ENCODE measurements at regions not wholly inside any gene's neighbourhood (a gene's known extent, or its start where the extent isn't known, plus 50 kb on each side); places are given as distances from the start of the nearest gene placed in this dataset.
"Not testable (repeated sequence)": the region's sequence is repeated elsewhere in the genome, so short reads cannot be mapped to it uniquely, and the experiment has no call there.

DNA sequence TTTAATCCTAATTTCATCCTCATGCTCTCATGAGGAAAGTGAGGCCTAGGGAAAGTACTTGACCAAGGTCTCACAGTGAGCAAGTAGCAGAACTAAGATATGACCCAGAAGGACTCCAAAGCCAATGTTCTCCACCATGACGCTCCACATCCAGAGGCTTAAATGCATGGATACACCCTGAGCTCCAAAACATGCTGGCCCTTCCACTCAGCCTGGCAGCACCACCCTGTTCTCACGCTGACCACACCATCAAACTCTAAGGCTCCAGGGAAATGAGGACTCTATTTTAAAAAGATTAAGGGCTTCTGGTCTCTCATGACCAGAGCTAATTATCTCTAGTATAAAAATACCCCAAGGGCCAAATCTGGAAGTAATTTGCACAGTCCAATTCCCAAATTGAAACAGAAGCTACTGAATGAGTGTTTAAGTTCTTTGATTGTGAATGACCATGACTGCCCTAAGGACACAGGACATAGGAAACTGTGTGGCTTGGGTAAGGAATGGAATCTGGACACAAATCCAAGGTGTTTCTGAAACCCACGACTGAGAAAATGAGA is 71.1 kb upstream of the ABLIM1 start:
- DNase-seq (ENCODE audit: low spot score) (no peak), FAIRE-seq (no peak)

DNA sequence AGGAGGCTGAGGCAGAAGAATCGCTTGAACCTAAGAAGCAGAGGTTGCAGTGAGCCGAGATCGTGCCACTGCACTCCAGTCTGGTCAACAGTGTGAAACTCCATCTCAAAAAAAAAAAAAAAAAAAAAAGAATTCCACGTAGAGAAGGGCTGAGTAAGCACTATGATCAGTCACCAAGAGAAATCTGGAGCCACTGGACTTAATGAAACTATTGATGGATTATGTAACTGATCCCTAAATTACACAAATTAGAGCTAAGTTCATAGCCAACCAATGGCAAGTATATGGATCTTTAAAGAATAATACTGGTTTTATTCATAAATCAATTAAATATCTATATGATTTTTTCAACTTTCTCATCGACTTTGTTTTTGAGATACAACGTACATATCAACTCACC is 72.2 kb upstream of the ABLIM1 start:
- FAIRE-seq = no peak
- DNase-seq (ENCODE audit: low spot score) = no peak

DNA sequence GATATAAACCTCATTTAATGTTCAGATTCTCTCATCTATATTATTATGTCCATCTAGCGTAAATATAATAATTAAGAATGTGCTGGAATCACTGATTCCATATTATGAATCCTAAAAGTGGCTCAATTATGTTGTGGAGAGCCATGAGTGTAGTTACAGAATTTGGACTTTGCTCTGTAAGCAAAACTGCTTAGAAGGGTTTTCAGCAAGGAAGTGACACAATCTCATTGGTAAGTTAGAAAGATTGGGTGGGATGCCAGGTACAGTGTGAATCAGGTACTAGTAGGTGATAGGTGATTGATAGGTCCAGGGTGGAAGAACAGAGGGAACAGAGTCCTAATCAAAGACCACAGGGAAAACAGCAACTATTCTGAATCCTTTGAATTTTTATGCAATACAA is 74.9 kb upstream of the ABLIM1 start:
- no peak for DNase-seq (ENCODE audit: low spot score)
- no peak for FAIRE-seq

DNA sequence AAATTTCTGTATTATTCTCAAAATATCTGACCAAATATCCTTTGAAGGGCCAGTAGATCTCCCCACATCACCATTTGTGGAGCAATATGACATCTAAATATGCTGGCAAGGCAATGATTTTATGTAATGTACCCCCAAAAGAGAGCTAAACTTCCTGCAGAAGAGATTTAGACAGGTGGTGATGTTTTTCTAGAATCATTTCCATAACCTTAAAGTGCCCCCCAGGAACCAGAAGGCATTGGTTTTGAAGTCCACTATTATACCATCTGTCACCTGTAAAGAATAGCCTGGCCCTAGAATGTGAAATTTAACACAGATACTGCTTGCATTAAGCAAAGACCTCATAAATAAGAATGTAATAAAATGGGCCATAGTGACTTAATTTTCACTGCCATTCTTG is 77.9 kb upstream of the ABLIM1 start:
- DNase-seq (ENCODE audit: low spot score) = no peak
- no peak for FAIRE-seq

DNA sequence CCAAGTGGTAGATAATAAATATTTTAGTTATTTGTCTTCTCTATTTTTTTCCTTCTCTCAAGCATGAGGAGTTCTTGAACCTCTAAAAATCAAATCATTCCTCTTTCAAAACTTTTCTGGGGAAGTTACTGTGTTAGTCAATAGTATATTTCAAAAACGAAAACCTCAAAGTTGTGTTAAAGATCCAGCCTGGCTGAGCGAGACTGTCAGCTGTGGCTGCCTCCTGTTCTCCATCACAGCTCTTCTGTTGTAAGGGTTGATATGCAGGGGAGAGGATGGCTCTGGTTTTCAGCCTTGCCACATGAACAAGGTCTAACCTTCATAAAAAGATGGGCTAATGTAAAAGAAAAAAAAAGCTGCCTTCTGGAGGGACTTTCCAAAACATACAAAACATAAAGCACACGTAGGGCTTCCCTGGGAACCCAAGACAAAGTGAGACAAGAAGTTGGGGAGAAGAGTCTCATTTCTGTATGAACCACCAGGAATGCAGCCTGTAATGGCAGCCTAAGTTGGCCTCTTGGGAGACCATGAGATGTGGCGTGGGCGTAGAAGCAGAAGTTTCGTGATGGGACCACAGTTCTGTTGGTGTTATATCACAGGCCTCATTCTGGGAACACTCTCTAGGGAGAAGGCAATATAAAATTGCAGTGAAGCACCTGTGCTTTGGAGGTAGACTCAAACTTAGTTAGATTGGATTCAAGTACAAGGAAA is 77.9 kb upstream of the FHIP2A start:
- DNase-seq (ENCODE audit: low spot score) = no peak
- no peak for FAIRE-seq

DNA sequence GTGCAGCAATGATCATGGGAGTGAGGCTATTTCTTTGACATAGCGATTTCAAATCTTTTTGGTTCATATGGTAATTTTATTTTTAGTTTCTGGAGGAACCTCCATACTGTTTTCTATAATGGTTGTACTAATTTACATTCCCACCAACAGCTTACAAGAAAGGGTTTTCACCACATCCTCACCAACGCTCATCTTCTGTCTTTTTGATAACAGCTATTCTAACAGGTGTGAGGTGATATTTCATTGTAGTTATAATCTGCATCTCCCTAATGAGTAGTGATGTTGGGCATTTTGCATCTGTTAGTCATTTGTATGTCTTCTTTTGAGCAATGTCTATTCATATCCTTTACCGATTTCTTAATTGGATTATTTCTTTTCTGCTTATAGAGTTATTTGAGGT is 75.0 kb upstream of the FHIP2A start:
- DNase-seq (ENCODE audit: low spot score) = no peak
- no peak for FAIRE-seq

DNA sequence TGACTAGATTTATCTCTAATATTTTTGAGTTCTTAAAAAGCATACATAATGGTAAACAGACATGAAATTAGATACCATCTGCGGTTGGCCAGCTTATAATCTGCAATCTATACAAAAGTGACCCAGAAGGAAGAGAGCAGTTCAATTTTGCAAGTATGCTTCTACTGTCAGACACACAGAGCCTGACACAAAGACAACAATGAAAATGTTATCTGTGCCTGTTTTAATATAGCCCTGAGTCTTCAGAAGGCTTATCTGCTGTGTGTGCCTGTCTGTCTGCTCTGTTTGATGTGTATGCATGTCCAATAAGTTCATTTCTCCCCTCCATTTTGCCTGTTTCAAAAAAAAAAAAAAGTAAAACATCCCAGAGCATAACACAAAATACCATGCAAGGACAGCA is 73.3 kb upstream of the FHIP2A start:
- DNase-seq (ENCODE audit: low spot score) = no peak
- FAIRE-seq = no peak

DNA sequence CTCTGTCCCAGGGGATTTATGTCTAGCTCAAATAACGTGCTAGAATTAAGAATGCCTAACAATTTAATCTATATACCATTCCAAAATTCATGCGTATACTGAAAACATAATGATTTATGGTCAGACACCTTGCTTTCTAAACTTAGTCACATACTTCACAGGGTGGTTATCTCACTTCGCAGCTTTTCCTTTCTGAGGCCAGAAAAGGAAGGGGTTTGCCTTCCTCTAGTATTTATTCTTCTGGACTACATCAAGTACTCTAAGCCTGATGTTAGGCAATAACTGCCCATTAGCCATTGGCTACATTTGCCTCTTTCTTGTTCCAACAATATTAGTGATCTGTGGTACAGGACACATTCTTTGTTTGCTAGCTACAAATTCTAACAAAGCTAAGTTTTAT is 72.6 kb upstream of the FHIP2A start:
- FAIRE-seq (no peak), DNase-seq (ENCODE audit: low spot score) (no peak)

DNA sequence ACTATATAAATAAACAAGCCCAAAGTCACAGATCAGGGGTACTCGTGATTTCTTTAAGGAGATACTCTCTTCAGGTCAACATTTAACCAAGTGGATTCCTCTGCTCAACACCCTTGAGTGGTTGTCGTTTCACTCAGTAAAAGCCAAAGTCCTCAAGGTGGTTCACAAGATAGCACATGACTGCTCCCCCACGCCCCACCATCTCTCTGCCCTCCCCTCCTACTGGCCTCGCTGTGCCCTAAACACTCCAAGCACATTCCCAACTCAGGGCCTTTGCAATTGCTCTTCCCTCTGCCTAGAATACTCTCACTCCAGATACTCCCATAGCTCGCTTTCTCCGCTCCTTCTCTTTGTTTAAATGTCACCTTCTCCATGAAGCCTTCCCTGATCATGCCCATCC is 72.1 kb upstream of the FHIP2A start:
- DNase-seq (ENCODE audit: low spot score) (no peak), FAIRE-seq (no peak)

DNA sequence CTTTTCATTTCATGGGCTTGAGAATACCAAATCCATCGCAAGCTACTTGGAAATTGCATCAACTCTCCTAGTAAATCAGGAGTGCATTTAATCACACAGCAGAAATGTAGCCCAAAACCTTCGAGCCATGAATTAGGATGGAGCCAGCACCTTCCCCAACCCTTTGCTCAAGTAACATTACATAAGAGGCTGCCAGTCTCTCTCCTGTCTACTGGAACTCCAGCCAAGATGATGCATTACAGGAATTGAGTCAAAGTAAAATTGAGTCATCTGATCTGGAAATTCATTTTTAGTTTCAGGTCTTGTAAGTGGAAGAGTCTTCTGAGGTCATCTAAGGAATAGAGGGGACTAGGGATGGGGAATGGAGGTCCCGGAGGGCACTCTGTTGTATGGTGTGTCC is 69.7 kb upstream of the FHIP2A start:
- no peak for DNase-seq (ENCODE audit: low spot score)
- no peak for FAIRE-seq

DNA sequence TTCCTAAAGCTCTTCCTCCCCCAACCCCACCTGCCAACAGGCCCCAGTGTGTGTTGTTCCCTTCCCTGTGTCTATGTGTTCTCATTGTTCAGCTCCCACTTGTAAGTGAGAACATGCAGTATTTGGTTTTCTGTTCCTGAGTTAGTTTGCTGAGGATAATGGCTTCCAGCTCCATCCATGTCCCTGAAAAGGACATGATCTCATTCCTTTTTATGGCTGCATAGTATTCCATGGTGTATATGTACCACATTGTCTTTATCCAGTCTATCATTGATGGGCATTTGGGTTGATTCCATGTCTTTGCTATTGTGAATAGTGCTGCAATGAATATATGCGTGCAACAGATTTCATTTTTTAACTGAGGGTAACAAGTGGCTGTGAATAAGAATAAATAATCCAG is 69.0 kb upstream of the FHIP2A start:
- not testable (repeated sequence) for FAIRE-seq; DNase-seq (ENCODE audit: low spot score)

DNA sequence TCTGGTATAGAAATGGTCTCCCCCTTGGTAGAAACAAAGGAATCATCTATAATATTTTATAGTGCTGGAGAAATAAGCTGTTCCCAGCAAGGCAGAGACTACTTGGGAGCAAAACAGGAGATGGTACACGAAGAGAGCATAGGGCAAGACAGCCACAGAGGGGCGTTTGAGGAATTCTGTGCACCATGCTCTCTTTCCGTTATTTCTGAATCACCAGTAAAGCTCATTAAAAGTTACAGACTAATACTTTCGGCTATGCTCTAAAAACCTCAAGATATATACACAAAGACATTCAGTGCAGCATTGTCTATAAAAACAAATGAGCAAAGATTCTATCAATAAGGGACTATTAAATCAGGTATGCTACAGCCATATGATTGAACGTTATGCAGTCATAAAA is 68.5 kb upstream of the FHIP2A start:
- DNase-seq (ENCODE audit: low spot score) (no peak), FAIRE-seq (no peak)

DNA sequence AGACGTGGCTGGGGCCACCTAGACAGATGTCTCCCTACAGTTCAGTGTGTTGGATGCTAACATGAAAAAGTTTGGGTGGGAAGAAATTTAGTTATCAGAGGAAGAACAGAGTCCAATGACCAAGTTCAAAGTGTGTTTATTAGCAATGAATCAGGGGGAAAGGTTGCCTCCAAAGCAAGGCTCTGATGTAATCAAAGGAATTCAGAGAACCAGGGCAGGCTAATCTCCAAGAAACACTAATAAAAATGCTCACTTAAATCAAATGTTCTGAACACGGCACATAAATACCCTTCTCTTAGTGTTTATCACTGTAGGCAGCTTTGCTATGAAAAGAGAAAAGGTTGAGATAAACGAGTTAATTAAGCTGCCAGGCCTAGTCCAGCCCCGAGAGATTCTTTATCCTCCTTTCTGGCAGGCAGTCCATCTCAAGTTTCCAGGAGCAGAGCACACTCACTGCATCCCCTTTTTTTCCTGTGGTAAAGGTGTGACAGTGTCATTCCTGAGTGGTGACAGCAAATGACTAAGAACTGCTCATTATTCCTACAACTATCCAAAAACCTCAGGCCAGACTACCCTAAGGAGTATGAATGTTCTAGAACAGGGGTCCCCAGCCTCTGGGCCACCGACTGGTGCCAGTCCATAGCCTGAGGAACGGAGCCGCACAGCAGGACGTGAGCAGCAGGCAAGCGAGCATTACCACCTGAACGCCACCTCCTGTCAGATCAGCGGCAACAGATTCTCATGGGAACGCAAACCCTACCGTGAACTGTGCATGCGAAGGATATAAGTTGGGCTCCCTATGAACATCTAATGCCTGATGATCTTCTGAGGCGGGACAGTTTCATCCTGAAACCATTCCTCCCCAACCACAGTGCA is 66.9 kb upstream of the FHIP2A start:
- no peak for FAIRE-seq
- peak; percentile 70 for DNase-seq (ENCODE audit: low spot score)

DNA sequence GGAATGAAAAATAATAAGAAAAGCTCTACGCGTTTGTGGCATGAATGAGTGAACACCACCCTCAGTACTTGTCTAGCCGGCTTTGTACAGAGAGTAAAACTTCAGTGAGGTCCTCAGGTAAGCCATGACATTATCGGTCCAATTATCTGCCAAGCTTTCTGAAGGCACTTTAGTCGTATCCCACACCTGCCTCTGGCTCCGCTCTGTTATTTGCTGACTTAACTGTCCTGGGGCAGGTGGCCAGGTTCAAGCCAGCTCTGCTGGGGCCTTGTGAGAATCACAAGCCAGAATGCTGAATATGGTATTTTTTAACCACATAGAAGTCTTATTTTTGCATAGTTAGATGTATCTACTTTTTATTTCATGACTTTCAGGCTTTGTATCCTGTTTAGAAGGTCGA is 66.0 kb upstream of the FHIP2A start:
- FAIRE-seq (no peak), DNase-seq (ENCODE audit: low spot score) (no peak)

DNA sequence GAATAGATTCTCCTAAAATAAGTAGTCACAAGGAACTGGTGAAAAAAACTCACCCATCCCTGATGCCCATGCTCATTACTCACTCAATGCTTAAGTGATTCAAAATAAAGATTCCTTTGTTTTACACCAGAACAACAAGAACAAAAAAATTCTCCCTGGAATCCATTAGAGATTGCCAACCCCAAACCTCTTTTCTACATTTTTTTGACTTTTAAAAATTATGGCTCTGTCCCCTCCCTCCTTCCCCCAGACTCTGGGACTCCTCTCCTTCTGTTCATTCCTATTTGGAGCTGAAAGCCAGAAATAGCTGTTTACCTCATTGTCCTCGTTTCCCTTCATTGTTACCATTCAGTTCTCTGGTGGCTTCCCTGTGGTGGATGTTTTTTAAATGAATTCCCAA is 63.2 kb upstream of the FHIP2A start:
- FAIRE-seq = no peak
- DNase-seq (ENCODE audit: low spot score) = no peak

DNA sequence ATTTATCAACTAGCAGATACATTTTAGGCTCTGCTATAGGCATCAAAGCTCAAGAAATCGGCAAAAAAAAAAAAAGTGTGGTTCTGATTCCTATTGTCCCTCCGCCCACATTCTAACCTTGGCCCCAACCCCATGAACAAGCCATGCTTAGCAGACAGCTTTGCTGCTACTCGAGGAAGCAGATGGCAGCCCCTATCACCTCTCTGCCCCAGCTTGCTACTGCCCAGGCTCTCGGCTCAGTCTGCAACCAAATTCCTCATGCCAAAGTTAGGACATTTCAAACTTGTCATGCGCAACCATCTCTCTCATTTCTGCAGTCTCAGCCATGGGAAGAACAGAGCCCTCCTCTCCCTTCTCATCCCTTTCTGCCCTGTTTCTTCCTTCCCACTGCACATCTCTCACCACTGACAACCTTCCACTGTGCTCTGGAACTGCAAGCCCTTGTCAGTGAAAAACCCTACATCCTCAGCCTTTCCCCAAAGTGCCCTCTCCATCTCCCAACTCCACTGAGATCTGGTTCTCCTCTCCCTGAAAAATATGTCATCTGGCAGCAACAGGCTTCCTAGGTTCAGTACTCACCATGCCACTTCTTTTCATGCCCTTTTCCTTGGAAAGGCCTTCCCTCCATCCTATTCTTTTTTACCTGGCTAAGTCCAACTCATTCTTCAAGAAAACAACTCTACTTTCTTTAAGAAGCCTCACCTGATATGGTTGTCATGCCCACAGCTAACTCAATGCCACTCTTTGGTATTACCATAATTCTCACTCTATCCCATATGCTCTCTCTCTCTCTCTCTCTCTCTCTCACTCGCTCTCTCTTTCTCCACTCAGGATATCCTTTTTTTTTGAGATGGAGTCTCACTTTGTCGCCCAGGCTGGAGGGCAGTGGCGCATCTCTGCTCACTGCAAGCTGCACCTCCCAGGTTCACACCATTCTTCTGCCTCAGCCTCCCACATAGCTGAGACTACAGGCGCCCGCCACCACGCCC is 60.1 kb upstream of the FHIP2A start:
- no peak for DNase-seq (ENCODE audit: low spot score)
- no peak for FAIRE-seq

DNA sequence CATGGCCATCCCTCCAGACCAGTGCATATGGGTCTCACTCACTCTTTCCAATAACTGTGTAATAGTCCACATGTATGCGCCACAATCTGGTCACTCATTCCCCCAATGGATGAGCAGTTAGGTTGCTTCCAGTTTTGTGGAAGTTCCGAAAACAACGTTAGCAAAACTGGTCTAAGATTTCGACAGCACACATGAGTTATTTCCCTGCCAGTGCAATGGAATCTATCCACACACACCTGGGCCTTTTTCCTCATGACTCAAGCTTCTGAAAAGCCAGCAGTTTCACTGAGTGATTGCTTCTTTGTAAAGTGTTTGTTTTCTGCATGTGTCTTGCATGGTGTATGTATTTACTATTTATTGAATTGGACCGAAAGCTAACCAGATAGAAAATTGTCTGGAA is 58.8 kb upstream of the FHIP2A start:
- FAIRE-seq (no peak), DNase-seq (ENCODE audit: low spot score) (no peak)

DNA sequence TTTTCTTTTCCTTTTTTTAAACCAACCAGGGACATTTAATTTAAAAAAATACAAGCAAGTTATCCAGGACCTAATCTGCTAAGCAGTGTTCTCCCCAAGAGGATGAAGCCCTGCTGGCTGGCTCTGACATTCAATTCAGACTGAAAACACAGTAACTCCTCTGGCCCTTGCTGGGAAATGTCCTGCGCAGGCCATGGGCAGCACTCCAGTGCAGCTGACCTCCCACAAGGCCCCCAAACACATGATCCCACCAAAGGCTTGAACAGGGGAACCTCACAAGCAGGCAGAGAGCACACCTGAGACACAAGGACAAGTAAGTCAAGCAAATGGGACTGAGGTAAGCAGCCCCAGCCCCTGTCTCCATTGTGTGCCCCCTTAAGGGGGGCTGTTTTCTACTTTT is 56.9 kb upstream of the FHIP2A start:
- DNase-seq (ENCODE audit: low spot score) (no peak), FAIRE-seq (no peak)

DNA sequence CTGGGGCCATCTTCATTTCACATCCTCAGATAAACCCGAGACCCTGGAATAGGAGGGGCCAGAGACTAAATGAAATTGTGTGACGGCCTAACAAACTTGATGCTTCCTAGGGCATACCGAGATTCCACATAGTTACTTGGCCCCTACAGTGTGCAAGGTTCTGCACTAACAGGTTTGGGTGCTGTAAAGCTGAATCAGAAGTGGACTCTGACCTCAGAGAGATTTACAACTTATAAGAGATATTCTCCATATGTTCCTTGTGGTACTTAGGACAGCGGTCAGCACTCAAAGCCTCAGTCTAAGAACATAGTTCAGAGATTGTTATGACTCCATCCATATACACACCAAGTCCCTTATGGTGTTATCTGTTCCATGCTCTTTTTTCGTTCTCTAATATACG is 55.1 kb upstream of the FHIP2A start:
- no peak for DNase-seq (ENCODE audit: low spot score)
- no peak for FAIRE-seq

DNA sequence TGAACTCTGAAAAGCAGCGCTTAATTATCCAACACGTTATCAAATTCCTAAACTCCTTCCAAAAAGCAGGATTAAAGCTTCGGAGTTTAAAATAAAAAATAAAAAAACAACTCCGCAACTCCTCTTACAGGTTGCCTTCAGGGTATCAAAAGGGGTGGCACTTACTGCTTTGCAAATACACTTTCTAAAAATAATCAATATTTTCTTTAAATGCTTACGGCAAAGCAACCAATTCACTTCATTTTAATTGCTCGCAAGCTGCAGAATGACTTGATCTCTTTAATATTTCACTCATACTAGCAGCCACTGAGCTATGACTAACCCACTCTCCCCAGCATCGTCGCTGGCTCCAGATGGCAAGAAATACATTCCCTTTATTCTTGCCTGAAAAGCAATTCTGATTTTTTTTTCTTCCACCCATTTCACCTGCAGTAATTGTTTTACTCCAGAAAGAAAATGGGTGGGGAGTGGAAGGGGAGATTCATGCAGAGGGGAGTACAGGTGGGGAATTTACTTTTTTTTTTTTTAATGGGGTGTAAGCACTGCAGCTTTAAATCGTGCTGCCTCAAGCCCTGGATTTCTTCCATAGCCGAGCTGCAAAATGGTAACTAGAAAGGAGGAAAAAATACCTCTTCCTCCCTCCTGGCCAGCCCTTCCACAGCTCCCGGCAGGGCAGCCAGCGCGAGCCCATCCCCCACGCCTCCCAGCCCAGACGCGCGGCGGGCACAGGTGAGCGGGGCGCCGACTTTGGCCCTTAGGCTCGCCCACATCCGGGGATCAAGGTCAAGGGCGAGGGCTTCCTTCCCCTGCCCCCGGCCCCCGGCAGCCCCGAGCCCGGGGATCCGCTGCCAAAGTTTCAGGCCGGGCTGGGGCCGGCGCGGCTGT is 54.2 kb upstream of the FHIP2A start:
- DNase-seq (ENCODE audit: low spot score) = peak; percentile 54
- no peak for FAIRE-seq

Measured in urothelium cell line (cell line).